Endothelial cell of umbilical vein (primary cell): ENCODE measurements at regions not wholly inside any gene's neighbourhood (a gene's known extent, or its start where the extent isn't known, plus 50 kb on each side); places are given as distances from the start of the nearest gene placed in this dataset.

Source experiments
- EZH2 ChIP-seq: IDR thresholded peaks from 2 replicates; pipeline ENCODE4 v1.6.1; 2012; ENCODE audit warnings: borderline replicate concordance, low read depth, mild to moderate bottlenecking, moderate library complexity, low read length, inconsistent platforms; ENCODE audit not compliant: severe bottlenecking
- TF ChIP-seq, protein P1 (sequence below), 2 donors: IDR thresholded peaks; 1 replicate in 1 of 2; 2 replicates in 1 of 2; pipeline ENCODE4 v1.5.1; 2011; ENCODE audit warnings: low read length in 2 of 2, mild to moderate bottlenecking in 2 of 2, moderate library complexity in 2 of 2, control low read depth in 1 of 2, inconsistent platforms in 1 of 2, low read depth in 1 of 2; ENCODE audit not compliant: insufficient read depth in 1 of 2; ENCODE audit errors: extremely low read depth in 1 of 2

DNA sequence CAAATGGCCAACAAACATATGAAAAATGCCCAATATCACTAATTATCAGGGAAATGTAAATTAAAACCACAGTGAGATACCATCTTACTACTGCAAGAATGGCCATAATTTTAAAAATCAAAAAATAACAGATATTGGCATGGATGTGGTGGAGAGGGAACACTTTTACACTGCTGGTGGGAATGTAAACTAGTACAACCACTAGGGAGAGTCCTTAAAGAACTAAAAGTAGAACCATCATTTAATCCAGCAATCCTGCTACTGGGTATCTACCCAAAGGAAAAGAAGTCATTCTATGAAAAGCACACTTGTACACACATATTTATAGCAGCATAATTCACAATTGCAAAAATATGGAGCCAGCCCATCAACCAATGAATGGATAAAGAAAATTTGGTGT lies 459.7 kb downstream of the GXYLT1 start:
- TF ChIP-seq, protein P1, sequence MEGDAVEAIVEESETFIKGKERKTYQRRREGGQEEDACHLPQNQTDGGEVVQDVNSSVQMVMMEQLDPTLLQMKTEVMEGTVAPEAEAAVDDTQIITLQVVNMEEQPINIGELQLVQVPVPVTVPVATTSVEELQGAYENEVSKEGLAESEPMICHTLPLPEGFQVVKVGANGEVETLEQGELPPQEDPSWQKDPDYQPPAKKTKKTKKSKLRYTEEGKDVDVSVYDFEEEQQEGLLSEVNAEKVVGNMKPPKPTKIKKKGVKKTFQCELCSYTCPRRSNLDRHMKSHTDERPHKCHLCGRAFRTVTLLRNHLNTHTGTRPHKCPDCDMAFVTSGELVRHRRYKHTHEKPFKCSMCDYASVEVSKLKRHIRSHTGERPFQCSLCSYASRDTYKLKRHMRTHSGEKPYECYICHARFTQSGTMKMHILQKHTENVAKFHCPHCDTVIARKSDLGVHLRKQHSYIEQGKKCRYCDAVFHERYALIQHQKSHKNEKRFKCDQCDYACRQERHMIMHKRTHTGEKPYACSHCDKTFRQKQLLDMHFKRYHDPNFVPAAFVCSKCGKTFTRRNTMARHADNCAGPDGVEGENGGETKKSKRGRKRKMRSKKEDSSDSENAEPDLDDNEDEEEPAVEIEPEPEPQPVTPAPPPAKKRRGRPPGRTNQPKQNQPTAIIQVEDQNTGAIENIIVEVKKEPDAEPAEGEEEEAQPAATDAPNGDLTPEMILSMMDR (IDR thresholded peaks at IDR 0.05; ENCODE audit: extremely low read depth in 1 of 2, insufficient read depth in 1 of 2, low read depth in 1 of 2, low read length in 2 of 2): no peak
- TF ChIP-seq EZH2: no peak
